GM23248 (cell line): ENCODE measurements at regions not wholly inside any gene's neighbourhood (a gene's known extent, or its start where the extent isn't known, plus 50 kb on each side); places are given as distances from the start of the nearest gene placed in this dataset.

ENCODE experiments used
- DNase-seq: peaks from one replicate; pipeline ENCODE4 v3.0.0-alpha.2; 2015
- H2AFZ ChIP-seq: fragments of 200-600 bp; sonication (generic); 2 replicates; pipeline ENCODE4 v1.6.1; 2016; ENCODE audit warnings: antibody characterized with exemption
- H3F3A ChIP-seq: fragments of 200-600 bp; sonication (generic); 2 replicates; pipeline ENCODE4 v1.6.1; 2016; ENCODE audit warnings: mild to moderate bottlenecking, antibody characterized with exemption, mixed run types; ENCODE audit not compliant: insufficient read depth
- H3K27ac ChIP-seq: fragments of 200-600 bp; sonication (generic); 2 replicates; pipeline ENCODE4 v1.5.1; 2016; ENCODE audit warnings: mild to moderate bottlenecking
- H3K27me3 ChIP-seq: fragments of 200-600 bp; sonication (generic); replicated peaks from 2 replicates; pipeline ENCODE4 v1.6.1; 2016; ENCODE audit warnings: mild to moderate bottlenecking; ENCODE audit not compliant: insufficient read depth
- H3K36me3 ChIP-seq: fragments of 200-600 bp; sonication (generic); 2 replicates; pipeline ENCODE4 v1.6.1; 2016; ENCODE audit warnings: low read depth, mild to moderate bottlenecking
- H3K4me1 ChIP-seq: fragments of 200-600 bp; sonication (generic); 2 replicates; pipeline ENCODE4 v1.6.1; 2016; ENCODE audit warnings: mild to moderate bottlenecking; ENCODE audit not compliant: insufficient read depth
- H3K4me2 ChIP-seq: fragments of 200-600 bp; sonication (generic); one replicate; pipeline ENCODE4 v1.6.1; 2016; ENCODE audit warnings: mild to moderate bottlenecking; ENCODE audit not compliant: unreplicated experiment
- H3K4me3 ChIP-seq: fragments of 200-600 bp; sonication (generic); 2 replicates; pipeline ENCODE4 v1.5.1; 2016; ENCODE audit warnings: mild to moderate bottlenecking
- H3K79me2 ChIP-seq: fragments of 200-600 bp; sonication (generic); 2 replicates; pipeline ENCODE4 v1.6.1; 2016; ENCODE audit warnings: mild to moderate bottlenecking; ENCODE audit not compliant: insufficient read depth
- H3K9ac ChIP-seq: fragments of 200-600 bp; sonication (generic); 2 replicates; pipeline ENCODE4 v1.6.1; 2016; ENCODE audit warnings: mild to moderate bottlenecking
- H3K9me2 ChIP-seq: fragments of 200-600 bp; sonication (generic); 2 replicates; pipeline ENCODE4 v1.6.1; 2016; ENCODE audit warnings: mixed run types, mild to moderate bottlenecking, moderate library complexity; ENCODE audit not compliant: insufficient read depth
- H3K9me3 ChIP-seq: fragments of 200-600 bp; sonication (generic); one replicate; pipeline ENCODE4 v1.6.1; 2017; ENCODE audit warnings: low read depth
- H4K20me1 ChIP-seq: fragments of 200-600 bp; sonication (generic); 2 replicates; pipeline ENCODE4 v1.6.0; 2016; ENCODE audit not compliant: insufficient read depth
- EZH2 ChIP-seq: fragments of 200-600 bp; sonication (generic); IDR thresholded peaks from 2 replicates; pipeline ENCODE4 v1.6.1; 2018; ENCODE audit warnings: antibody characterized with exemption, mild to moderate bottlenecking; ENCODE audit not compliant: insufficient read depth, poor library complexity, severe bottlenecking
- EZH2phosphoT487 ChIP-seq: fragments of 200-600 bp; sonication (generic); IDR thresholded peaks from 2 replicates; pipeline ENCODE4 v1.6.1; 2018; ENCODE audit warnings: antibody characterized with exemption, moderate library complexity, mild to moderate bottlenecking, low read depth; ENCODE audit not compliant: insufficient read depth
- WGBS, 2 experiments: methylation state at CpG; one replicate each; pipeline ENCODE4 v1.1.6; 2015 to 2017; ENCODE audit warnings: low lambda C conversion rate in 2 of 2, low coverage in 1 of 2; ENCODE audit errors: missing lambda C conversion rate in 2 of 2; 5-methylcytosine and 5-hydroxymethylcytosine counted together
- in situ Hi-C: fragments of 300-500 bp; cut with MboI; formaldehyde crosslinking; loops from 2 replicates; pipeline ENCODE4 v1.15.0; 2020

DNA sequence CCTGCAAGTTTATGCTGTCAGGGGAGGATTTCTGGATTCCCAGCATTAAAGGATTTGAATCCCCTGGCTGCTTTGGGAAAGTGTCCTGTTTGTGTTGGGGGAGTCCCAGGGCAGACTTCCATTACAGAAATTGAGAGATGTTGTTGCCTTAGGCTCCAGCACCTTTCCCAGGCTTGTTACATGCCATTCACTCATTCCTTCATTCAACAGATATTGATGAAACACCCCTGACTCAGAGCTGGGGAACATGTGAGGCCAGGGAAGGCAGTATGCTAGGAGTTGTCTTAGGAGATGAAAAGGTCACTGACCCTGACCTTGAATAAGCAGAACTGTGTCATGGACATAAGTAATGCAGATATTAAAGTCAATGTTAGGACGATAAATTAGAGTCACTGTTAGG lies 161.7 kb downstream of the NTMT2 start:
- H3K27ac ChIP-seq = peak overlapping the region; percentile 41
- H3K4me2 ChIP-seq = peak overlapping the region; percentile 11
- H3K9me3 ChIP-seq = no peaks in the 10 kb centered on the region
- H2AFZ ChIP-seq = no peak overlapping the region
- H3K9ac ChIP-seq = peak overlapping the region; percentile 14; the same call in 1 of the 2 replicates
- no peaks in the 10 kb centered on the region for H4K20me1 ChIP-seq
- H3K79me2 ChIP-seq = no peaks in the 10 kb centered on the region
- in situ Hi-C loops = no loop called here
- H3K36me3 ChIP-seq = no peaks in the 10 kb centered on the region
- H3K4me1 ChIP-seq = peaks cover 44% of the 10 kb centered on the region
- DNase-seq = peak; percentile 72
- peaks cover 39% of the 10 kb centered on the region for H3F3A ChIP-seq
- H3K27me3 ChIP-seq = no peaks in the 10 kb centered on the region
- H3K4me3 ChIP-seq = no peak overlapping the region
- no peaks in the 10 kb centered on the region for H3K9me2 ChIP-seq
- TF ChIP-seq EZH2 = no peak
- TF ChIP-seq EZH2phosphoT487 = no peak
- WGBS, 2 experiments = 16 to 38% methylated on average over 1 of the region's 1 CpG

DNA sequence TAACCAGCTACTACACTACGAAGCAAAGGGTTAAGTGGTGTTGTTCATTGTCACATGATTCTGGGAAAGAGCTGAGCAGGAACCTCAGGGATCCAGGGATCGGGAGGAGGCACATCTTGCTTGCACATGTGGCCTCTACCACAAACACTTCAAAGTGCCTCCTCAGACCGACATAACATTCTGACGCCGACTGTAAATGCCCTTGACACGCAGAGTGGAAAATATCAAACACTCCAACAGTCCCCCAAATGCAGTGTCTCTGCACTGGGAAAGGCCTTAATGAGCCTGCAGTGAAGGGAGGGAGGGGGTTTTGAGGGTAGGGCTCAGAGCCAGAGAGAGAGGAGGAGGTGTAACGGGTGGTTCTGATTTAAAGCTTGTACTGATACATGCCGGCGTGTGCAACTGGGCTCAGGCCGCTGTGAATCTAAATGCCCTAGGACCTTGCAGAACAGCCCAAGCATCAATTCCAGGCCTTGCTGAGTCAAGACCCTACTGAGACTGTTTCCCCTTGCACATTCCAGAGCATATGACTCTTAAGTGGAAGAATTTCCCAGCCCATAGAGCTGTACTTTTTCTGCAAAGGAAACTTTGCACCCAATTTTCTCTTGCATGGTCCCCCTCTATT lies 163.7 kb downstream of the NTMT2 start:
- H3K4me2 ChIP-seq = peak overlapping the region; percentile 77
- peak overlapping the region; percentile 99 for H3K27ac ChIP-seq
- H3K9me3 ChIP-seq = no peaks in the 10 kb centered on the region
- H3K79me2 ChIP-seq = no peaks in the 10 kb centered on the region
- in situ Hi-C loops = no loop called here
- H3K36me3 ChIP-seq = no peaks in the 10 kb centered on the region
- peak overlapping the region; percentile 79 for H3K9ac ChIP-seq
- peak overlapping the region; percentile 70 for H2AFZ ChIP-seq
- no peaks in the 10 kb centered on the region for H4K20me1 ChIP-seq
- H3F3A ChIP-seq = peaks cover 39% of the 10 kb centered on the region
- peaks cover 44% of the 10 kb centered on the region for H3K4me1 ChIP-seq
- DNase-seq = peak; percentile 96
- 5 to 6% methylated on average over 9 to 10 of the region's 10 CpGs for WGBS, 2 experiments
- H3K27me3 ChIP-seq = no peaks in the 10 kb centered on the region
- H3K9me2 ChIP-seq = no peaks in the 10 kb centered on the region
- no peak for TF ChIP-seq EZH2
- no peak for TF ChIP-seq EZH2phosphoT487
- H3K4me3 ChIP-seq = peak overlapping the region; percentile 50

DNA sequence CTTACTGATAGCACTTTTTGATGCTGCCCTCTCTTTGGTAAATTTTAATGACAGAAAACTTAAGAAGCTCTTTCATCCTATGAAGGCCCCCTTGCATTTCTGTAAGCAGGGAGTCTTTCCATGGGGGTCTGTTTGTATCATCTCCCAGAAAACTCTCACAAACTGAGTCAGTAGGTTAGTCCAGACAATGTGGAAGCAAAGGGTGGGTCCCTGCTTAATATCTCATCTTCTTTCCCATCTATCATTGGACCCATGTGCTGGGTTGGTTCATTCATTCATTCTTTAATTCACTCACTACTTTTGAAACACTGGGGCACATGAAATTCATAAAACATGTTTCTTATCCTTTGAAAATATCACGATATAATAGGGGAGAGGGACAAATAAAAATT lies 164.3 kb downstream of the NTMT2 start:
- Histone ChIP-seq H4K20me1 (no peaks in the 10 kb centered on the region), H2AFZ (peak overlapping the region; percentile 70), H3K4me3 (peak overlapping the region; percentile 50), H3K4me2 (peak overlapping the region; percentile 77), H3K9ac (peak overlapping the region; percentile 79), H3K79me2 (no peaks in the 10 kb centered on the region), H3K9me2 (no peaks in the 10 kb centered on the region), H3K36me3 (no peaks in the 10 kb centered on the region), H3K4me1 (peaks cover 44% of the 10 kb centered on the region), H3K27ac (peak overlapping the region; percentile 99), H3K9me3 (no peaks in the 10 kb centered on the region), H3F3A (peaks cover 39% of the 10 kb centered on the region), H3K27me3 (no peaks in the 10 kb centered on the region)
- in situ Hi-C loops = no loop called here
- DNase-seq = peak; percentile 52
- no peak for TF ChIP-seq EZH2
- no peak for TF ChIP-seq EZH2phosphoT487
- WGBS, 2 experiments = 9 to 13% methylated on average over 1 of the region's 1 CpG

DNA sequence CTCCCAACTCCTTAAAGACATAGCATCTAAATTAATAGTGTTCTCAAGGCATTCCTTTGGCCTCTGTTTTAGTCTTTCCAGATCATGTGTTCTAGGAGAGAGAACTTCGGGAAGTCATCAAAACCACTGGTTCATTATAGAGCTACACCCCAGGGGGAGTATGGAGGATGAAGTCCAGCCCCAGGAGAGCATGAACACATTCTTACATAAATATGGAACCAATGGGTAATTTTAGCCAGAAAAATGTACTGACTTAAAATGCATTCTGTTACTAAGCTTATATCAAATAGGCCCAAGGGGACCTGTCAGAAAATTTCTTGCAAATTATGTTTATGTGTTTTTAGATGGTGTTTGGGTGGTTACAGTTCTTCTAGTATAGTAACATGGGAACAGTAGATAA lies 165.2 kb downstream of the NTMT2 start:
- peaks cover 39% of the 10 kb centered on the region for H3F3A ChIP-seq
- in situ Hi-C loops = no loop called here
- no peaks in the 10 kb centered on the region for H3K36me3 ChIP-seq
- peak overlapping the region; percentile 99 for H3K27ac ChIP-seq
- no peak for TF ChIP-seq EZH2phosphoT487
- no peak for TF ChIP-seq EZH2
- no peaks in the 10 kb centered on the region for H3K79me2 ChIP-seq
- H3K9me2 ChIP-seq = no peaks in the 10 kb centered on the region
- WGBS, 2 experiments = 9 to 12% methylated on average over 1 of the region's 1 CpG
- H3K27me3 ChIP-seq = no peaks in the 10 kb centered on the region
- peak overlapping the region; percentile 77 for H3K4me2 ChIP-seq
- peak; percentile 10 for DNase-seq
- H3K4me3 ChIP-seq = no peak overlapping the region
- no peaks in the 10 kb centered on the region for H4K20me1 ChIP-seq
- H3K9ac ChIP-seq = peak overlapping the region; percentile 79; the same call in 1 of the 2 replicates
- peaks cover 44% of the 10 kb centered on the region for H3K4me1 ChIP-seq
- H2AFZ ChIP-seq = peak overlapping the region; percentile 70
- no peaks in the 10 kb centered on the region for H3K9me3 ChIP-seq
